SK-N-MC (cell line): ENCODE measurements at regions not wholly inside any gene's neighbourhood (a gene's known extent, or its start where the extent isn't known, plus 50 kb on each side); places are given as distances from the start of the nearest gene placed in this dataset.
A peak's percentile ranks its signal among the peaks of the same experiment; 100 is the strongest.

Source experiments
- EZH2 ChIP-seq: fragments of 200-600 bp; sonication (generic); IDR thresholded peaks from one replicate; pipeline ENCODE4 v1.6.1; 2017; ENCODE audit warnings: antibody characterized with exemption
- FOXP2 ChIP-seq: optimal IDR thresholded peaks from 2 replicates; pipeline ENCODE3; 2011; ENCODE audit warnings: mild to moderate bottlenecking, moderate library complexity; ENCODE audit not compliant: insufficient read depth; ENCODE audit errors: extremely low read length, control extremely low read depth
- POLR2AphosphoS5 ChIP-seq: IDR thresholded peaks from 2 replicates; pipeline ENCODE4 v1.6.1; 2012; ENCODE audit warnings: mild to moderate bottlenecking, low read depth, low read length, borderline replicate concordance

DNA sequence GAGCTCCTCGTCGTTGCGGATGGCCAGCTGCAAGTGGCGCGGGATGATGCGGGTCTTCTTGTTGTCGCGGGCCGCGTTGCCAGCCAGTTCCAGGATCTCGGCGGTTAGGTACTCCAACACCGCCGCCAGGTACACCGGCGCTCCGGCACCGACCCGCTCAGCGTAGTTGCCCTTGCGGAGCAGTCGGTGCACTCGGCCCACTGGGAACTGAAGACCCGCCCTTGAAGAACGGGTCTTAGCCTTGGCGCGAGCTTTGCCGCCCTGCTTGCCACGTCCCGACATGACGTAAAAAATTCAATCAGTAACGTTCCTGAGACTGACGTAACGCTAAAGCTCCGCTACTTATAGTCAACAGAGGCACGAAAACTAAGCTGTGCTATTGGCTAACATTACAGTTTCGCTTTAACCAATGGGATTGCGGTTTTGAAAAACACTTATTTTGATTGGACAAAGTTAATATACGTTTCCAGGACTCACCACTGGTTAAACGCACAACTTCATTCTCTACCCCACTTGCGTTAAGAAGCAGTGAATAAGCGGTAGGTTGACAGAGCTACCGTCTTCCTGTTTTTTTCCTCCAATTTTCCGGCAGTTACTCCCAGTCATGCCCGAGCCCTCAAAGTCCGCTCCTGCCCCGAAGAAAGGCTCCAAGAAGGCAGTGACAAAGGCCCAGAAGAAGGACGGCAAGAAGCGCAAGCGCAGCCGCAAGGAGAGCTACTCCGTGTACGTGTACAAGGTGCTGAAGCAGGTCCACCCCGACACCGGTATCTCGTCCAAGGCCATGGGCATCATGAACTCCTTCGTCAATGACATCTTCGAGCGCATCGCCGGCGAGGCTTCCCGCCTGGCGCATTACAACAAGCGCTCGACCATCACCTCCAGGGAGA, 73.9 kb downstream of the OR2B2 start:
- TF ChIP-seq EZH2 (no peak), POLR2AphosphoS5 (peak; percentile 84), FOXP2 (no peak)
